D721Med (cell line): ENCODE measurements at regions not wholly inside any gene's neighbourhood (a gene's known extent, or its start where the extent isn't known, plus 50 kb on each side); places are given as distances from the start of the nearest gene placed in this dataset.

Source experiments
- DNase-seq: peaks from one replicate; pipeline ENCODE4 v3.0.0; 2011; ENCODE audit warnings: low spot score; ENCODE audit not compliant: insufficient read length
- FAIRE-seq: peaks from 2 replicates; lab custom pipeline; 2011; peaks lifted over from hg19 to GRCh38; lab: Jason Lieb, UNC
- TF ChIP-seq, protein P1 (sequence below): IDR thresholded peaks from 2 replicates; pipeline ENCODE4 v1.5.1; 2012; ENCODE audit warnings: mild to moderate bottlenecking, control low read depth; ENCODE audit not compliant: insufficient read depth; ENCODE audit errors: missing control alignments

DNA sequence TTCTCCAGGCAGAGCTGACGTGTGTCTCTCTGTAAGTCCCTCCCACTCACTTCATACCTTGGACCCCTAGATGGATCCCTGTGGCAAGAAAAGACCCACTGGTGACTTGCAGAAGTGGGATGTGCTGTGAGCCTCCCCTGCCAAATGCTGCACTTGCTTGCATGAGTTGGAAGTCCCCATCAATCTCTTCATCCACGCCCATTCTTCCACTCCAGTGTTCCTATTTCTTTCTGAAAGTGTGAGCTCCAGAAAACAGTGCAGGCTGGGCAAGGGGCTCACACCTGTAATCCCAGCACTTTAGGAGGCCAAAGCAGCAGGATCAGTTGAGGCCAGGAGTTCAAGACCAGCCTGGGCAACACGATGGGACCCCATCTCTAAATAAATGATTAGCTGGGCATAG, 254.1 kb upstream of the IRF2BP2 start:
- TF ChIP-seq, protein P1, sequence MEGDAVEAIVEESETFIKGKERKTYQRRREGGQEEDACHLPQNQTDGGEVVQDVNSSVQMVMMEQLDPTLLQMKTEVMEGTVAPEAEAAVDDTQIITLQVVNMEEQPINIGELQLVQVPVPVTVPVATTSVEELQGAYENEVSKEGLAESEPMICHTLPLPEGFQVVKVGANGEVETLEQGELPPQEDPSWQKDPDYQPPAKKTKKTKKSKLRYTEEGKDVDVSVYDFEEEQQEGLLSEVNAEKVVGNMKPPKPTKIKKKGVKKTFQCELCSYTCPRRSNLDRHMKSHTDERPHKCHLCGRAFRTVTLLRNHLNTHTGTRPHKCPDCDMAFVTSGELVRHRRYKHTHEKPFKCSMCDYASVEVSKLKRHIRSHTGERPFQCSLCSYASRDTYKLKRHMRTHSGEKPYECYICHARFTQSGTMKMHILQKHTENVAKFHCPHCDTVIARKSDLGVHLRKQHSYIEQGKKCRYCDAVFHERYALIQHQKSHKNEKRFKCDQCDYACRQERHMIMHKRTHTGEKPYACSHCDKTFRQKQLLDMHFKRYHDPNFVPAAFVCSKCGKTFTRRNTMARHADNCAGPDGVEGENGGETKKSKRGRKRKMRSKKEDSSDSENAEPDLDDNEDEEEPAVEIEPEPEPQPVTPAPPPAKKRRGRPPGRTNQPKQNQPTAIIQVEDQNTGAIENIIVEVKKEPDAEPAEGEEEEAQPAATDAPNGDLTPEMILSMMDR: no peak
- no peak for FAIRE-seq
- DNase-seq: no peak

- TF ChIP-seq, protein P1: no peak
- no peak for FAIRE-seq
- no peak for DNase-seq
These were observed 253.6 kb upstream of the IRF2BP2 start for GRCh38 chr1:234863551-234863971.

- DNase-seq: no peak
- no peak for FAIRE-seq
- TF ChIP-seq, protein P1: no peak
These were observed 253.1 kb upstream of the IRF2BP2 start for GRCh38 chr1:234862944-234863515.

DNA sequence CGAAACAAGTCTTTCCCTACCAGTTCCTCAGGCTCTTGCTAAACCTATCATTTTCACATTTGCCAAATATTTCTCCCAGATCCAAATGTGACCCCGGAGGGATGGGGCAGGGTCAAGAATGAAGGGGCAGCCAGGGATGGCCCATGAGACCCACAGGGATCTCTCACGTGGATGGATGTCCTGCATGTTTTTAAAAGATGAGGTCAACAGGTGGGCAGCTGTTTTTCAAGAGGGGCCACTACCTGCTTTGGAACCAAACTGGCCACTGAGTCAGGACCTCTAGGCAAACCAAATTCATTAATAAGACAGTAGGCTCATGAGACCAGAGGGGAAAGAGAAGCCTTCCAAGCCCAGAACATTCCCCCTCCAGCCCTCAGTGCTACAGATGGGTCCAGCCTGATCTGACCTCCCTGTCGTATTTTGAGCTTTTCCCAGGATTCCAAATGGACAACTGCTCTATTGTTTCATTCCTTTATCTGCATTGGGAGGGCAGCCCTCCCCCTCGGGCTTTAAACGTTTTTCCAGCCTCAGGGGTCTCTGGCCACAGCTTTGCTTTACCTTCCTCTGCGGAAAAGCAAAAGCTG, 252.5 kb upstream of the IRF2BP2 start:
- DNase-seq (no peak), FAIRE-seq (no peak)
- TF ChIP-seq, protein P1: no peak

DNA sequence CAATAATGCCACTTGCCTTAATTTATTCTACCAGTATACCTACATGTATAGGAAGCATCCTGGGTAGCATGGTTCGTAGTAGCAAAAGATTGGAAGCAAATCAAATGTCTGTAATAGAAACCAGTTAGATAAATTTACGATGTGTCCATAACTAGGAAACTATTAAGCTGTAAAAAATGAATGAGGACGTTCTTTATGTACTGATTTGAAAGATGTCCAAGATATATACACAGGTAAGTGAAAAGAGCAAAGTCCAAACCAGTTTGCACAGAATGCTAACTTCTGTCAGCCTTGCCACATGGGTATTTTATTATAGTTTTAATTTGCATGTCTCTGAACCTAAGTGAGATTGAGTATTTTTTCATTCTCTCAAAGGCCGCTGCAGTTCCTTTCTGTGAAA, 251.8 kb upstream of the IRF2BP2 start:
- TF ChIP-seq, protein P1: no peak
- DNase-seq (no peak), FAIRE-seq (no peak)

DNA sequence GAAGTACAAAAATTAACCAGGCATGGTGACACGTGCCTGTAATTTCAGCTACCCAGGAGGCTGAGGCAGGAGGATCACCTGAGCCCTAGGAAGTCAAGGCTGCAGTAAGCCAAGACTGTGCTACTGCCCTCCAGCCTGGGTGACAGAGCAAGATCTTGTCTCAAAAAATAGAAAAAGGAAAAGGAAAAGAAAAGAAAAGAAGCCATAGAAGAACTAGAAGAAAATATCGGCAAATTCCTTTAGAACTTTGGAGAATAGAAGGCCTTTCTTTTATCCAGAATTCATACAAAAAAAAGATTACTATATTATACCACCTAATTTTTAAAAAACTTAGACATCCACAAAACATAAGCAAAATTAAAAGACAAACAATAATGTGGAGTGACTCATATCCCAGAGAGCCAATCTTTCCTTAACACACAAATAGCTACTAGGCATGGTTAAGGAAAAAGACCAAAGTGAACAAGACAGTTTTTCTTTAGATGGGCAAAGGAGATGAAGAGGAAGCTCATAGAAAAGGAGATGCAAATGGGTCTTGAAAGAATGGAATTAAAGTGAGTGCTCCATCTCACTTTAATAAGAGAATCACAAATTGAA, 251.1 kb upstream of the IRF2BP2 start:
- TF ChIP-seq, protein P1: no peak
- FAIRE-seq: no peak
- DNase-seq: no peak

GRCh38 chr1:234858722-234859121, 248.7 kb upstream of the IRF2BP2 start:
- FAIRE-seq (no peak), DNase-seq (no peak)
- TF ChIP-seq, protein P1: no peak
